HL-60/S4 treated with retinoic acid at 250 ng/mL for 4 days and 3 days (cell line): ENCODE measurements at regions not wholly inside any gene's neighbourhood (a gene's known extent, or its start where the extent isn't known, plus 50 kb on each side); places are given as distances from the start of the nearest gene placed in this dataset.

Experiments used
- in situ Hi-C: fragments of 300-500 bp; cut with MboI; formaldehyde crosslinking; loops from 2 replicates; pipeline ENCODE4 v1.7.0; 2022; ENCODE audit warnings: low sequenced_read_pairs

DNA sequence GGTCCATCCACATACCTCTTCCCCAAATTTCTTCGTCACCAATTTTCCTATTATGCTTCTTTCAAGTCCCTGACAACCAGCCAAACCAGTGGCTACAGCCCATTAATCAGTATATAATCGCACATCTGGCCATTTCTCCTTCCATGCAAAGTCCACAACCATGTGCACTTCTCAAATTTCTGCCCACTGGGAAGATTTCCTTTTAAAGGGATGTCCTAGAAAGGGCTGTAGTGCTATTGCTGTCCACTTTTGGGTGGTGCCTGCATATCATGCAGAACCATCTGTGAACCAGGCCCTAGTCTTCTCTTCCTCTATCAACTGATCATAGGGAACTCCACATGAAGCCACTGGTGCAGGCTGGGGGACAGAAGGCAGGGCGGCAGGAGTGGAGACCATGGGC lies 55.2 kb upstream of the MID1IP1 start:
- in situ Hi-C loops = no loop called here

DNA sequence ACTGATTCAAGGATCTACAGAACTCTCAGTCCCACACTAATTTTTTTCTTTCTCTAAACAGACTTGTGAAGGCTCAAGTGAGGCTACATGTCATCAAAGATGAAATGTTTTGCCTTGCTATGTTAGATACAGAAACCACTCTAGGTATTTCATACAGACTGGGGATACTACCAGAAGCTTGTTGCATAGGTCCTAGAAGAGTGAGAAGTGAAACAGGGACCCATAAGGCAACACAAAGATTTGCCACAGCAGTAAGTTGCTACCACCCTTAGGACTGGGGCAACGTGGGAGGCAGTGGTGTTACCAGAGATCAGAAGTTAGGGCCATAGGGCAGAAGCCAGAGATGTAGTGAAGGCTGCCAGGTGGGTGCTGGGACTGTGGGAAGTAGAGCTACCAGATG lies 50.7 kb upstream of the MID1IP1 start:
- in situ Hi-C loops = loop anchor here (25.0 kb wide), 1 partner anchor 387 kb away; no protein-coding TSS in a partner anchor
